IMR-90 (cell line): ENCODE measurements at regions not wholly inside any gene's neighbourhood (a gene's known extent, or its start where the extent isn't known, plus 50 kb on each side); places are given as distances from the start of the nearest gene placed in this dataset.

Experiments used
- ATAC-seq: fragments of 200-7000 bp; cut with Tn5 transposase; 2 replicates; pipeline ENCODE4 v1.9.1; 2020; ENCODE audit warnings: low read depth, mild to moderate bottlenecking, moderate library complexity
- BruUV-seq: library from RNA; stranded (reverse); fragments of 400-500 nt; replicated peaks from 2 replicates; lab custom pipeline; 2021; lab: Mats Ljungman, UMichigan
- CTCF ChIA-PET: fragments of 300-600 bp; formaldehyde crosslinking; extraction: SDS; loops from one replicate; lab custom pipeline; 2021; ENCODE audit warnings: antibody characterized with exemption; lab: Yijun Ruan, JAX
- POLR2A ChIA-PET: fragments of 300-600 bp; sonication (Branson Sonifier 250); formaldehyde crosslinking; loops from one replicate; lab custom pipeline; 2022; ENCODE audit warnings: antibody characterized with exemption; ENCODE audit not compliant: unreplicated experiment; lab: Charles Lee
- DNase-seq: peaks from one replicate; pipeline ENCODE4 v3.0.0; 2013
- H2AFZ ChIP-seq: replicated peaks from 2 replicates; pipeline ENCODE3; 2013; ENCODE audit warnings: low read length, mild to moderate bottlenecking; ENCODE audit not compliant: poor library complexity
- H2AK5ac ChIP-seq: 2 replicates; pipeline ENCODE4 v1.6.1; 2013; ENCODE audit warnings: low read depth, low read length, inconsistent platforms
- H2AK9ac ChIP-seq: replicated peaks from 2 replicates; pipeline ENCODE3; 2013; ENCODE audit warnings: mild to moderate bottlenecking, low read depth, low read length, moderate library complexity; ENCODE audit not compliant: poor library complexity
- H2BK120ac ChIP-seq: 2 replicates; pipeline ENCODE4 v1.6.1; 2013; ENCODE audit warnings: low read depth, low read length, inconsistent platforms
- H2BK15ac ChIP-seq: 3 replicates; pipeline ENCODE4 v1.6.1; 2013; ENCODE audit warnings: low read depth, low read length, inconsistent platforms
- H2BK20ac ChIP-seq: 2 replicates; pipeline ENCODE4 v1.6.1; 2013; ENCODE audit warnings: low read depth, mild to moderate bottlenecking, inconsistent platforms, low read length, moderate library complexity
- H2BK5ac ChIP-seq: 2 replicates; pipeline ENCODE4 v1.6.1; 2013; ENCODE audit warnings: mild to moderate bottlenecking, low read depth, low read length, inconsistent platforms; ENCODE audit not compliant: poor library complexity, severe bottlenecking
- H3K14ac ChIP-seq: replicated peaks from 2 replicates; pipeline ENCODE4 v1.6.1; 2013; ENCODE audit warnings: low read depth, low read length, inconsistent platforms
- H3K18ac ChIP-seq: 2 replicates; pipeline ENCODE4 v1.6.1; 2013; ENCODE audit warnings: low read depth, low read length, control low read depth
- H3K23ac ChIP-seq: 2 replicates; pipeline ENCODE4 v1.6.1; 2013; ENCODE audit warnings: low read depth, low read length, inconsistent platforms
- H3K27ac ChIP-seq: 2 replicates; pipeline ENCODE4 v1.5.1; 2013; ENCODE audit warnings: mild to moderate bottlenecking, control low read depth, low read length; ENCODE audit not compliant: insufficient read depth
- H3K27me3 ChIP-seq: 2 replicates; pipeline ENCODE4 v1.6.1; 2013; ENCODE audit warnings: low read length; ENCODE audit not compliant: control insufficient read depth, insufficient read depth
- H3K36me3 ChIP-seq: 2 replicates; pipeline ENCODE4 v1.6.1; 2013; ENCODE audit warnings: low read length, mixed read lengths; ENCODE audit not compliant: control insufficient read depth, insufficient read depth
- H3K4ac ChIP-seq: 2 replicates; pipeline ENCODE4 v1.6.1; 2013; ENCODE audit warnings: low read depth, low read length, inconsistent platforms
- H3K4me1 ChIP-seq: 2 replicates; pipeline ENCODE4 v1.6.1; 2013; ENCODE audit warnings: low read length, mixed read lengths; ENCODE audit not compliant: control insufficient read depth, insufficient read depth
- H3K4me2 ChIP-seq: 2 replicates; pipeline ENCODE4 v1.6.1; 2013; ENCODE audit warnings: low read depth, mild to moderate bottlenecking, control low read depth, low read length, moderate library complexity
- H3K4me3 ChIP-seq: 2 replicates; pipeline ENCODE4 v1.5.1; 2013; ENCODE audit warnings: low read depth, mild to moderate bottlenecking, control low read depth, low read length, moderate library complexity; ENCODE audit not compliant: insufficient read depth
- H3K56ac ChIP-seq: 2 replicates; pipeline ENCODE4 v1.6.1; 2013; ENCODE audit warnings: low read length, inconsistent platforms; ENCODE audit not compliant: insufficient read depth; ENCODE audit errors: extremely low read depth
- H3K79me1 ChIP-seq, 2 experiments: 2 replicates each; pipeline ENCODE4 v1.6.1; 2013; ENCODE audit warnings: low read length in 2 of 2, inconsistent platforms in 1 of 2, low read depth in 1 of 2
- H3K9ac ChIP-seq: 2 replicates; pipeline ENCODE4 v1.6.1; 2013; ENCODE audit warnings: low read depth, low read length, control low read depth
- H3K9me1 ChIP-seq: 2 replicates; pipeline ENCODE4 v1.6.1; 2013; ENCODE audit warnings: low read length, inconsistent platforms; ENCODE audit not compliant: insufficient read depth
- H3K9me3 ChIP-seq: 2 replicates; pipeline ENCODE4 v1.6.1; 2013; ENCODE audit warnings: low read length; ENCODE audit not compliant: control insufficient read depth, insufficient read depth
- H4K20me1 ChIP-seq: 2 replicates; pipeline ENCODE4 v1.6.1; 2013; ENCODE audit warnings: low read length, inconsistent platforms; ENCODE audit not compliant: insufficient read depth
- H4K5ac ChIP-seq: 2 replicates; pipeline ENCODE4 v1.6.1; 2013; ENCODE audit warnings: mild to moderate bottlenecking, low read depth, low read length, control low read depth
- H4K8ac ChIP-seq, 2 experiments: 2 replicates each; pipeline ENCODE4 v1.6.1; 2013; ENCODE audit warnings: low read depth in 2 of 2, low read length in 2 of 2, control low read depth in 1 of 2, inconsistent platforms in 1 of 2
- H4K91ac ChIP-seq: 2 replicates; pipeline ENCODE4 v1.6.1; 2013; ENCODE audit warnings: low read depth, low read length, inconsistent platforms; ENCODE audit not compliant: insufficient read depth
- BHLHE40 ChIP-seq: fragments of 150-350 bp; IDR thresholded peaks from 2 replicates; pipeline ENCODE4 v1.6.1; 2016; ENCODE audit warnings: mild to moderate bottlenecking, low read depth, low read length
- CEBPB ChIP-seq: IDR thresholded peaks from 2 replicates; pipeline ENCODE4 v1.6.1; 2012; ENCODE audit warnings: low read depth, low read length, improper control_type of control experiment
- CTCF ChIP-seq: conservative IDR thresholded peaks from 2 replicates; pipeline ENCODE4 v1.5.1; 2012; ENCODE audit warnings: mild to moderate bottlenecking, low read depth, low read length, improper control_type of control experiment
- ELK1 ChIP-seq: fragments of 150-350 bp; IDR thresholded peaks from 2 replicates; pipeline ENCODE4 v1.6.1; 2016; ENCODE audit warnings: low read depth, mild to moderate bottlenecking, low read length, moderate library complexity, borderline replicate concordance
- FOS ChIP-seq: fragments of 150-350 bp; IDR thresholded peaks from 2 replicates; pipeline ENCODE4 v1.6.1; 2016; ENCODE audit warnings: low read depth, low read length
- MAFK ChIP-seq: IDR thresholded peaks from 2 replicates; pipeline ENCODE4 v1.6.1; 2012; ENCODE audit warnings: low read depth, low read length, improper control_type of control experiment
- MAZ ChIP-seq: IDR thresholded peaks from 2 replicates; pipeline ENCODE4 v1.6.1; 2012; ENCODE audit warnings: low read depth, mild to moderate bottlenecking, low read length, improper control_type of control experiment, moderate library complexity, borderline replicate concordance
- MXI1 ChIP-seq: IDR thresholded peaks from 2 replicates; pipeline ENCODE4 v1.6.1; 2012; ENCODE audit warnings: low read depth, mild to moderate bottlenecking, low read length, moderate library complexity, borderline replicate concordance
- NFE2L2 ChIP-seq: fragments of 150-350 bp; IDR thresholded peaks from 2 replicates; pipeline ENCODE4 v1.6.1; 2016; ENCODE audit warnings: low read depth, mild to moderate bottlenecking, low read length
- POLR2A ChIP-seq: IDR thresholded peaks from 2 replicates; pipeline ENCODE4 v1.6.1; 2012; ENCODE audit warnings: mild to moderate bottlenecking, low read depth, low read length
- RAD21 ChIP-seq: IDR thresholded peaks from 2 replicates; pipeline ENCODE4 v1.6.1; 2012; ENCODE audit warnings: low read length, improper control_type of control experiment
- RCOR1 ChIP-seq: IDR thresholded peaks from 2 replicates; pipeline ENCODE4 v1.6.1; 2012; ENCODE audit warnings: mild to moderate bottlenecking, low read length, improper control_type of control experiment; ENCODE audit not compliant: insufficient replicate concordance
- RFX5 ChIP-seq: IDR thresholded peaks from 2 replicates; pipeline ENCODE4 v1.8.0; 2012; ENCODE audit warnings: low read depth, mild to moderate bottlenecking, low read length, moderate library complexity
- SMC3 ChIP-seq: fragments of 150-350 bp; IDR thresholded peaks from 2 replicates; pipeline ENCODE4 v1.6.1; 2016; ENCODE audit warnings: low read depth, mild to moderate bottlenecking, antibody characterized with exemption, low read length, moderate library complexity
- USF2 ChIP-seq: fragments of 150-350 bp; IDR thresholded peaks from 2 replicates; pipeline ENCODE4 v1.6.1; 2017; ENCODE audit warnings: mild to moderate bottlenecking, antibody characterized with exemption, low read length, low read depth
- WGBS, 2 experiments: methylation state at CpG; one replicate each; pipeline versions ENCODE4 v1.1.5 to v1.1.7; 2013; ENCODE audit warnings: missing lambda C conversion rate in 2 of 2; ENCODE audit not compliant: insufficient read length in 1 of 2; ENCODE audit errors: extremely low coverage in 2 of 2; 5-methylcytosine and 5-hydroxymethylcytosine counted together
- dilution Hi-C: fragments of 300-500 bp; cut with HindIII; formaldehyde crosslinking; loops from one replicate; pipeline ENCODE4 v1.14.3; 2018; ENCODE audit warnings: low sequenced_read_pairs; ENCODE audit not compliant: unreplicated experiment
- in situ Hi-C: fragments of 300-500 bp; cut with MboI; formaldehyde crosslinking; loops from 3 replicates; pipeline ENCODE4 v1.14.3; 2019; ENCODE audit warnings: low sequenced_read_pairs, inconsistent platforms, mixed read lengths
- intact Hi-C: fragments of 100-400 bp; cut with micrococcal nuclease; formaldehyde crosslinking; loops from 2 replicates; pipeline ENCODE4 v1.10.0; 2022

GRCh38 chr5:67426961-67427849 is 230.6 kb upstream of the CD180 start:
- H4K91ac ChIP-seq = no peak overlapping the region
- dilution Hi-C loops = no loop called here
- no peak overlapping the region for H3K9ac ChIP-seq
- H3K27ac ChIP-seq = no peak overlapping the region
- CTCF ChIA-PET = no interaction called here
- no peaks in the 10 kb centered on the region for H4K20me1 ChIP-seq
- in situ Hi-C loops = no loop called here
- H3K4me3 ChIP-seq = no peak overlapping the region
- intact Hi-C loops = no loop called here
- H3K23ac ChIP-seq = no peak overlapping the region
- H3K56ac ChIP-seq = no peak overlapping the region
- no peak overlapping the region for H3K4ac ChIP-seq
- no peak overlapping the region for H2AFZ ChIP-seq
- H3K4me1 ChIP-seq = peaks cover 4% of the 10 kb centered on the region
- no peak overlapping the region for H3K18ac ChIP-seq
- no peaks in the 10 kb centered on the region for H3K79me1 ChIP-seq
- no peak overlapping the region for H4K8ac ChIP-seq
- H4K5ac ChIP-seq = no peak overlapping the region
- H3K14ac ChIP-seq = no peak overlapping the region; the same call in 1 of the 2 replicates
- H3K9me1 ChIP-seq = no peaks in the 10 kb centered on the region; the same call in 1 of the 2 replicates
- no peaks in the 10 kb centered on the region for H3K27me3 ChIP-seq
- no peak overlapping the region for H2BK20ac ChIP-seq
- BruUV-seq = no TSS peak
- H2AK5ac ChIP-seq = no peak overlapping the region
- no peaks in the 10 kb centered on the region for H3K9me3 ChIP-seq
- no peak overlapping the region for H2AK9ac ChIP-seq
- H2BK15ac ChIP-seq = no peak overlapping the region
- no peak overlapping the region for H2BK120ac ChIP-seq
- no peak overlapping the region for H2BK5ac ChIP-seq
- H3K36me3 ChIP-seq = no peaks in the 10 kb centered on the region
- WGBS, 2 experiments = 80% methylated on average over 1 of the region's 2 CpGs; no CpG with 5 or more reads in 1 of the 2 experiments
- POLR2A ChIA-PET = no interaction called here
- TF ChIP-seq FOS (no peak), MXI1 (no peak), RFX5 (no peak), BHLHE40 (no peak), ELK1 (no peak), MAZ (no peak), MAFK (no peak), CTCF (no peak), CEBPB (no peak), RAD21 (no peak), SMC3 (no peak), USF2 (no peak), RCOR1 (no peak), POLR2A (no peak), NFE2L2 (no peak)
- DNase-seq (no peak), ATAC-seq (no peak)
- H3K4me2 ChIP-seq = no peak overlapping the region
